ENCODE measurements at regions not wholly inside any gene's neighbourhood (a gene's known extent, or its start where the extent isn't known, plus 50 kb on each side); places are given as distances from the start of the nearest gene placed in this dataset.

- DNase-seq = no peak
These were observed 132.8 kb upstream of the NCAM1 start for GRCh38 chr11:112828421-112828820.

- no peak for DNase-seq
These were observed 131.1 kb upstream of the NCAM1 start for GRCh38 chr11:112829971-112830654.

GRCh38 chr11:112831041-112831440 is 130.2 kb upstream of the NCAM1 start:
- DNase-seq = no peak

GRCh38 chr11:112831969-112832766 is 129.1 kb upstream of the NCAM1 start:
- no peak for DNase-seq

- DNase-seq = no peak
These were observed 126.9 kb upstream of the NCAM1 start for GRCh38 chr11:112834277-112834755.

GRCh38 chr11:112835591-112836255 is 125.5 kb upstream of the NCAM1 start:
- no peak for DNase-seq

GRCh38 chr11:112836256-112836602 is 125.0 kb upstream of the NCAM1 start:
- no peak for DNase-seq

GRCh38 chr11:112837162-112837826 is 123.9 kb upstream of the NCAM1 start:
- DNase-seq = no peak

GRCh38 chr11:112839051-112839450 is 122.2 kb upstream of the NCAM1 start:
- DNase-seq = no peak

GRCh38 chr11:112841729-112842128 is 119.5 kb upstream of the NCAM1 start:
- DNase-seq = no peak

- DNase-seq = no peak
These were observed 119.1 kb upstream of the NCAM1 start for GRCh38 chr11:112842151-112842550.

- no peak for DNase-seq
These were observed 116.7 kb upstream of the NCAM1 start for GRCh38 chr11:112844517-112844916.

- no peak for DNase-seq
These were observed 113.7 kb upstream of the NCAM1 start for GRCh38 chr11:112847568-112847967.

- DNase-seq = peak; percentile 75
These were observed 108.9 kb upstream of the NCAM1 start for GRCh38 chr11:112852143-112852866.

GRCh38 chr11:112856133-112856532 is 105.1 kb upstream of the NCAM1 start:
- no peak for DNase-seq

- DNase-seq = no peak
These were observed 104.6 kb upstream of the NCAM1 start for GRCh38 chr11:112856591-112856990.

- no peak for DNase-seq
These were observed 102.8 kb upstream of the NCAM1 start for GRCh38 chr11:112858289-112859023.

GRCh38 chr11:112859787-112860186 is 101.4 kb upstream of the NCAM1 start:
- DNase-seq = no peak

- DNase-seq = no peak
These were observed 99.9 kb upstream of the NCAM1 start for GRCh38 chr11:112861356-112861755.

GRCh38 chr11:112863305-112863704 is 97.9 kb upstream of the NCAM1 start:
- no peak for DNase-seq

- no peak for DNase-seq
These were observed 96.5 kb upstream of the NCAM1 start for GRCh38 chr11:112864672-112865071.

Measured in fibroblast of skin of back (primary cell).